Muscle of arm (tissue), 1 donor: ENCODE measurements at regions not wholly inside any gene's neighbourhood (a gene's known extent, or its start where the extent isn't known, plus 50 kb on each side); places are given as distances from the start of the nearest gene placed in this dataset.
"Not testable (repeated sequence)": the region's sequence is repeated elsewhere in the genome, so short reads cannot be mapped to it uniquely, and the experiment has no call there.

Source experiments
- DNase-seq: peaks from one replicate; pipeline ENCODE4 v3.0.0-alpha.2; 2013

DNA sequence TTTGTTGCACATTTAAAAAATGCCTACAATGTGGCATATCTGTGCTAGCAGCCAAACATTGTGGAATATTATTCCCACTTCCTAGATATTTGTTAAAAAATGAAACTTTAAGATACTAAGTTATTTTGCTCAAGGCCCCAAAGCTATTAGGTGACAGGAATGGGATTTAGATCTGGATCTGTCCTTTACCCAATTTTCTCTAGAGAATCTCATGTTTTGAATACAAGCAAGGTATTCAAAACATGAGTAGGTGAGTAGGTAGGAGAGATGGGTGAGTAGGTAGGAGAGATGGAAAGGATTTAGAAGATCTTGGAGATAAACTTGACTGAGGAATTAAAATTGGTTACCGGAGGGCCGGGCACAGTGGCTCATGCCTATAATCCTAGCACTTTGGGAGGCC, 61.2 kb upstream of the AKIRIN2 start:
- no peak for DNase-seq

DNA sequence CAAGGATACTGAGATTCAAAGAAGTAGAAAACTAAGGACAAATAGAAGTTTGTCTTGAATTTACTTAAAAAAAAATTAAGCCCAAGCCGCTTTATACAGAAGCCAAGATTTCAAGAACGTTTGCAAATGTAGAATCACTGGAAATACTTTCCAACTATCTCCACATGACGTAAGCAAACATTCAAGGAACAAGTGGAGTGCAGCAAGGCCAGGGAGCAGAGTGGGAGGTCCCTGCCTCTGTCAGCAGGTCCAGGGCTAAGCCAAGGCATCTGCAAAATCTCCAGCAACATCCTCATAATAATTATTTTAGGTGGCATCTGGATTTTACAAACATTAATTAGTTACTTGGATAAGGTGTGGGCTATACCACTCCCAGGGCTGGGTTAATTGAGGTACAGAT, 60.1 kb upstream of the AKIRIN2 start:
- no peak for DNase-seq

DNA sequence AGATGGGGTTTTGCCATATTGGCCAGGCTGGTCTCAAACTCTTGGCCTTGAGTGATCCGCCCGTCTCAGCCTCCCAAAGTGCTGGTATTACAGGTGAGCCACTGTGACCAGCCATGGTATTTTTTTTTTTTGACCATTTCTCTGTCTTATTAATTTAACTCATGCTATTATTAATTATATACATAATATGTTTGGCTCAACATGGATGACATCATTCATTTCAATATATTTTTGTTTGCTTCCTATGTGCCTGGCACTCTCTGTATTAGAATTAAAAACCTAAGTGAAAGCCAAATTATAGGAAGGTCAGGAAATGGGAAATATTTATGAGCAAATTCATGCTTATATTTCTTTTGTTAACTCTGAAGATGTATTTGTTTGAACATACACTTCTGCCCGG, 55.8 kb upstream of the AKIRIN2 start:
- no peak for DNase-seq

DNA sequence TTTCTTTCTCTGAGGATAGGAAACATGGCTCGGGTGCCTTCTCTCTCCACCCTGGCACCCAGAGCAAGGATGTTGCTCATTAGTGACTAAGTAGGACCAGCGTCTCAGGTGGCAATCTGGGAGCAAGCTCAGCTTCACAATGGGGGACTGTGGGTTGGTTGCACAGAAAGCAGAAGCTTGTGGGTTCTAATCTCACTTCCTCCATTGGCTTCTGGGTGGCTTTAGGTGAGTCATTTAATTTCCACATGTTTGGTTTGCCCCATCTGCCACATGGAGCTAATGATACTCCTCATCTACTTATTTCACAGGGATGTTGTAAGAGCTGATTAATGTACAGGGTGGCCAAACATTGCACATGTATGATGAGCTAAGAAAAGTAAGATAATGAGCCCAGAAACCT, 54.8 kb upstream of the AKIRIN2 start:
- DNase-seq, result no peak

DNA sequence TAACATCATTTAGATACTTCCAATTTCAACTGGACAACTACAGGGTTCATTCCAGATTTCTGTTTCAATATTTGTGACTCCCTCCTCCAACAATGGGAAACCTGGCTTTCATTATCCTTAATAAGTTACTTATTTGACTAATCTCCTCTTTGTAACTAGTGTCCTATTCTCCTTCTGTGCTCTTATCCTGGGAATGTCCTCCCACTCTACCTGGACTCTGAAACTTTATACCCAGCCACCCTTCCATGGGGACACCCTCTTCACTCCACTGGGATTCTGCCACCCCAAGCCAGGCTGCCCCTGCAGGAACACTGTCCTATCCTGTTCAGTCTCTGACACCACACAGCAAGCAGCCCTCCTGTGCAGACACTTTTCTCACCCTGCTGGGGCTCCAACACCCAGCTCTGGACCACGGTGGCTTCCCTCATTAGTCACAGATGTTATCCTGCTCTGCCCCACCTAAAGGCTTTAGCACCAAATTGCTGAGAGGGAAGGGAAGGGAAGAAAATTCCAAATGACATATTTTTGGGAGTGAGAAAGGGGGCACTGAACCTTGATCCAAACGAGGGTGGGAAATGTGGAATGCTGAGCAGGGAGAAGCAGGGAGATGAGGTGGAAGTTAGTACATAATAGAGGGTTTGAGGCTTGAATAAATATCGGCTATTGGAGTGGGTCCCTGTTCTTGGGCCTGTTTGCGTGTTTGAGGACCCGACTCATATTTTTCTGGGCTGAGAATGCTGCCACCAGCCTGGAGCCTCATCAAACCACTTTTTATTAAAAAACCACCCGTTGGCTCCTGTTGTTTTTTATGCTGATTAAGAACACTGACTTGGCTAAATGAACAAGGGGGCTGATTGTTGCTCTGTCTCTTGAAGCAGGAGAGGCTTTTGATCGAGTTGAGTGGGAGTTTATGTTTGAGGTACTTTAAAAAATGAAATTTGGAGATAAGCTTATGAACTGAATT, 54.0 kb upstream of the AKIRIN2 start:
- no peak for DNase-seq

DNA sequence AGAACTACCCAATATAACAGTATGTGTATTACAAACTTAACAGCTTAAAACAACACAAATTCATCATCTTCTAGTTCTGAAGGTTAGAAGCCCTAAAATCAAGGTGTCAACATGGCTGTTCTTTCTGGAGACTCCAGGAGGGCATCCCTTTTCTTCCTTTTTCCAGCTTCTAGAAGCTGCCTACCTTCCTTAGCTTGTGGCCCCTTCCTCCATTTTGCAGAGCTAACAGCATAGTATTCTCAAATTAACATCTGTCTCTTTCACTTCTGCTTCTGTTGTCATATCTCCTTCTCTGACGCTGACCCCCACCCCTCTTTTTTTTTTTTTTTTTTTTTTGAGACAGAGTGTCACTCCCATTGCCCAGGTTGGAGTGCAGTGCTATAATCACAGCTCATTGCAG, 52.8 kb upstream of the AKIRIN2 start:
- no peak for DNase-seq

DNA sequence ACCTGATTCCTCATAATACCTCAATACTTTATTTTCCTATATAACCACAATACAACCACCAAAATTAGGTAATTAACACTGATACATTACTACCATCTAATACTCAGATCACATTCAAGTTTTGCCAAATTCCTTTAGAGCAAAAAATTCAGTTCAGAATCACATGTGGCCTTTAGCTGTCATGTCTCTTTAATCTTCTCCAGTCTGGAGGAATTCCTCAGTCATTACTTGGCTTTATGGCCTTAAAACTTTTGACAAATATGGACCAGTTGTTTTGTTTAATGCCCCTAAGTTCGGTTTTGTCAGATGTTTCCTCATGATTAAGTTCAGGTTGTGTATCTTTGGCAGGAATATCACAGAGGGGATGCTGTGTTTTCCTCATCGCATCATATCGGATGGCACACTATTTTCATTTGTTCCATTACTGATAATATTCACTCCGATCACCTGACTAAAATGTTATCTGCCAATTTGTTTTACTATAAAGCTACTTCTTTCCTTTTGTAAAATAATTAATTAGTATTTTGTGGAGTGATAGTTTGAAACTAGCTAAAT, 51.2 kb upstream of the AKIRIN2 start:
- DNase-seq, result no peak

DNA sequence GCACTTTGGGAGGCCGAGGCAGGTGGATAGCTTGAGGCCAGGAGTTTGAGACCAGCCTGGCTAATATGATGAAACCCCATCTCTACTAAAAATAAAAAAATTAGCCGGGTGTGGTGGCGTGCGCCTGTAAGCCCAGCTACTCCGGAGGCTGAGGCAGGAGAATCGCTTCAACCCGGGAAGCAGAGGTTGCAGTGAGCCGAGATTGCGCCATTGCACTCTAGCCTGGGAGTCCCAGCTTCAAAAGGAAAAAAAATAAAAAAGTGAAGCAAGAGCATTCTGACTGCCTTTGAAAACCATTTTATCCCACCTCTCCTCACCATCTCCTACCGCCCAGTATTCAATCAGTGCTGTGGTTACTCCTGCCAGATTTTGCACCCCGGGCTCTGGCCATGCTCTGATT, 50.5 kb upstream of the AKIRIN2 start:
- DNase-seq, result not testable (repeated sequence)
